HG02763 (cell line): ENCODE measurements at regions not wholly inside any gene's neighbourhood (a gene's known extent, or its start where the extent isn't known, plus 50 kb on each side); places are given as distances from the start of the nearest gene placed in this dataset.

Experiments
- ATAC-seq: cut with Tn5 transposase; IDR thresholded peaks from one replicate; pipeline ENCODE4 v1.9.1; 2021; ENCODE audit warnings: mild to moderate bottlenecking, moderate library complexity; ENCODE audit not compliant: unreplicated experiment

DNA sequence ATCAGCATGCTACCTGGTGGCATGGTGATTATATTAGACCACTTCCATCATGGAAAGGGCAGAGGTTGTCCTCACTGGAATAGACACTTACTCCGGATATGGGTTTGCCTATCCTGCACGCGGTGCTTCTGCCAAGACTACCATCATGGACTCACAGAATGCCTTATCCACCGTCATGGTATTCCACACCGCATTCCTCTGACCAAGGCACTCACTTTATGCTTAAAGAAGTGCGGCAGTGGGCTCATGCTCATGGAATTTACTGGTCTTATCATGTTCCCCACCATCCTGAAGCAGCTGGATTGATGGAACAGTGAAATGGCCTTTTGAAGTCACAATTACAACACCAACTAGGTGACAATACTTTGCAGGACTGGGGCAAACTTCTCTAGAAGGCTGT is 109.2 kb upstream of the DRD2 start:
- ATAC-seq: no peak

DNA sequence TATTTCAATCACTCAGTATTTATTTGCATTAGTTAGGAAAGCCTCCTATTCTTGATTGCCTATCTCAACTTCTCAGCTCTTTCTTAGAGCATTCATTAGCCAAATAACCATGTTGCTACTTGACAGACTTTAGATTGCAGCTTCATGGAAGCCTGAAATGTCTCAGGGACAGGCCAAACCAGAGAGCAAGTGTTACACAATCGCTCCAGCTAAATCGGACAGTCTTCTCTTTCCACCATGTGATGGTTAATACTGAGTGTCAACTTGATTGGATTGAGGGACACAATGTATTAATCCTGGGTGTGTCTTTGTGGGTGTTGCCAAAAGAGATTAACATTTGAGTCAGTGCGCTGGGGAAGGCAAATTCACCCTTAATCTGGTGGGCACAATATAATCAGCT is 106.5 kb upstream of the DRD2 start:
- no peak for ATAC-seq

DNA sequence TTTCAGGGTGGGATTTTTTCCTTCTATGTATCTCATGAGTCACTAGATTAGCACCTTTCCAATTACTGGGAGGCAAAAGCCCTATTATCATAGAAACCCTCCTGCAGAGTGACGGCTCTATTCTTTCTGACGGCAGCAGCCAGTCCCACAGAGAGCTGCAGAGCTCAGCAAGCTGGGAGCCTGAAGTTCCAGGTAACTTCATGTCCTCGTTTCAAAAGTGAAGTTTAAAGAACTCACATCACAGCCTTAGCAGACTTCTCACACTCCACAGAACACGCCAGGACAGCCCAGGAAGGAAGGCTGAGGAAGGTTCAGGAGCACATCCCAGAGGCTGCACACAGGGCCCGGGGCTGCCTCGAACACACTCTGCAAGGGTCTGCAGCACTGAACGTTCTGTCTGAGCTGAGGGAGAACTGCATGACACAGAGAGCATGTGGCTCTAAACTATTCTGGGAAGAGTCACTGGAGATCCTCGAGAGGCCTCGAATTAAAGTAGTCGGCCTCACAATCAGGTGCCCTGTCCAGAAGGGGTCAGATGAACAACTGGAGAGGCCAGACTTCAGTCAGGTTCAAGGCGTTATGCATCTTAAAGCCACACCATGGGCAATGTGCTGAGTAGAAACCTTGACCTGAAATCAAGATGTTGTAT is 104.2 kb upstream of the DRD2 start:
- no peak for ATAC-seq

- ATAC-seq: no peak
Observed at GRCh38 chr11:113578715-113579250, 103.6 kb upstream of the DRD2 start.

- ATAC-seq: no peak
Observed at GRCh38 chr11:113578033-113578380, 102.8 kb upstream of the DRD2 start.

DNA sequence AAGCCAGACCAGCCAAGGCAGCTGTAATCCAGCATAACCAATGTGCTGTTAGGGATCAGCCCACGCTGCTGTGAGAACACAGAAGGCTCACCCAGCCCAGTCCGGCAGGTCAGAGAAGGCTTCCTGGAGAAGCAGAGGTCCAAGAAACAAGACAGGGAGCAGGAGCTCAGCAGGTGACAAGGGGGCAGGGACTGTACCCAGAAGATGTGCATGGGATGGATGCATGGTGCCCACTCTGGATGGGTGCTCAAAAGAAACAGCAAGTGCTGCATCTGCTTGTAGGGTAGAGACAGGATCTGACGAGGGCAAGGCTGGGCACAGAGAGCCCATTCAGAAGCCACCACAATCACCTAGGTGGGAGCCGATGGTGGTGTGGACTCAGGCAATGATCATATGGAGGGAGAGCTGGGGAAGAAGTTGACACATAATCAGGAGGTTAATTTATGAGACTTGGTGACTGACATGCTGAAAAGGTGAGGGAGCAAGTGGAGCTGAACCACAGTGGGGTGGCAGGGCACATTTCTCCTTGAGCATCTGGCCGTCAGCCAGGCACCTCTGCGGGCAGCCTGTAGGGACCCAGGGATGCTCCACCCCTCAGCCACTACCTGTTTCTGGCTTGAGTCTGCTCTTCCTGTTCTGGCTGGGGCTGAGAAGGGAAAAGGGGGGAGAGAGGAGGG is 102.3 kb upstream of the DRD2 start:
- ATAC-seq: no peak

DNA sequence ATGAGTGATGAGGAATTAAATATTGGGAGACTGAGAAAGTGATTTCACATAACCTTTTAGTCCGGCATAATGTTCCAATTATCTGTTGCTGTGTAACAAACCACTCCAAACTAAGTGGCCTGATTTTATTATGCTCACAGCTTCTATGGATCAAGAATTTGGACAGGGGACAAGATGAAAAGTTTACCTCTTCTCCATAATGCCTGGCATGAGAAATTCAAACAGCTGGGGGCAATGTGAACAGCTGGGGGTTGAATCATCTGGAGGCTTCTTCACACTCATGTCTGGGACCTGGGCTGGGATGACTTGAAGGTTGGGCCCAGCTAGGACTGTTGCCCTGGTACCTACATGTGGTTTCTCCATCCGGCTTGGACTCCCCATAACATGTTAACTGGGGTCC is 99.4 kb upstream of the DRD2 start:
- no peak for ATAC-seq

DNA sequence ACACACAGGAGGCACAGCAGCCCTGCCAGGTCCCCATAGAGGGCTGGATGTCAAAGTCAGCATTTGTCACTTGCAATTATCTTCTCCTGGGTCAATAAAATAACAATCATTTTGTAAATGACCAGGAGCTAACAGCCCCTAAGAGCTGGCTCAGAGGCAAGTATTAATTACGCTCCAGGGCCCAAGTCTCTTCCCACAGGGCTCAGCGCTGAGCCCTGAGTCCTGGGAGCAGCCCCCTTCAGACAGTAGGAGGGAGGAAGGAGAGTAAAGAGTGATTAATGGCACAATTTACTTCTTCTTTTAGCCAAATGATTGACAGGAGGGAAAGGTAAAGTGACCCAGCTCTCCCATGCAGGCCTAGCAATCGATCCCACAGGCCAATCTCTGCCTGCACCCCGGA is 99.0 kb upstream of the DRD2 start:
- ATAC-seq: no peak

GRCh38 chr11:113572136-113572735 is 97.0 kb upstream of the DRD2 start:
- ATAC-seq: no peak

DNA sequence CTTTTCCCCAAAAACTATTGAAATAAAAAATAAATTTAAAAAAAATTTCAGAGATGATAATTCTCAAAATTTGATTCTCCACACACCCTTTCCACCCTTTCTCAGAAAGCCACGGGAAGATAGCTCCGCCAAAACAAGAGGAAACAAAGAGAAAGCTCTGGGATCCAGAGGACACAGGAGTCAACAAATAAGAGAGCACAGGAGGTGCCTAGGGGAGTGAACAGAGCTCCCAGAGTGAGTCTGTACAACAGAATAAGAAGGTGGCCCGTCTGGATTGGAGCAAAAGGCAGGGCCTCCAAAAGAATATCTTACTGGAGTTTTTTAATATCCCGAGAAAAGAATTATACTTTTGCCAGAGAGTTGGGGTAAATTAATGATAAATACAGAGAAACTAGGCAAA is 96.3 kb upstream of the DRD2 start:
- ATAC-seq: no peak

GRCh38 chr11:113570906-113571305 is 95.7 kb upstream of the DRD2 start:
- ATAC-seq: no peak

DNA sequence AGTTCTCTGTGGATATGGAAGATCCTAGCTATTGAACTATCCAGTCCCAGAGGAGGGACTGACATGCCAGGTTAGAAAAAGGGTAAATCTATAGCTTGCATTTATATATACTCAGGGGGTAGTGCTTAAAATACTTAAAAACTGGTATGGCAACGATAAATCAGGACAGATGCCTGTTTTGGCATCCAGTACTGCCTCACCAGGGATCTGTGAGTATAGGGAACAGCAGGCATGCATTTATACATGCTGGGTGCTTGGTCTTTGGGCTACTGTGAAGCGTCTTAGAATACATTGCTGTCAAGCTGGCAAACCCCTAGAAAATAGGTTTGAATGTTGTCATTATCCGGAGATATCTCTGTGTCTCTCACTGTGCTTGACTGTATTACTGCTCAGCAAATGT is 94.2 kb upstream of the DRD2 start:
- no peak for ATAC-seq

- no peak for ATAC-seq
Observed at GRCh38 chr11:113568566-113568965, 93.4 kb upstream of the DRD2 start.

DNA sequence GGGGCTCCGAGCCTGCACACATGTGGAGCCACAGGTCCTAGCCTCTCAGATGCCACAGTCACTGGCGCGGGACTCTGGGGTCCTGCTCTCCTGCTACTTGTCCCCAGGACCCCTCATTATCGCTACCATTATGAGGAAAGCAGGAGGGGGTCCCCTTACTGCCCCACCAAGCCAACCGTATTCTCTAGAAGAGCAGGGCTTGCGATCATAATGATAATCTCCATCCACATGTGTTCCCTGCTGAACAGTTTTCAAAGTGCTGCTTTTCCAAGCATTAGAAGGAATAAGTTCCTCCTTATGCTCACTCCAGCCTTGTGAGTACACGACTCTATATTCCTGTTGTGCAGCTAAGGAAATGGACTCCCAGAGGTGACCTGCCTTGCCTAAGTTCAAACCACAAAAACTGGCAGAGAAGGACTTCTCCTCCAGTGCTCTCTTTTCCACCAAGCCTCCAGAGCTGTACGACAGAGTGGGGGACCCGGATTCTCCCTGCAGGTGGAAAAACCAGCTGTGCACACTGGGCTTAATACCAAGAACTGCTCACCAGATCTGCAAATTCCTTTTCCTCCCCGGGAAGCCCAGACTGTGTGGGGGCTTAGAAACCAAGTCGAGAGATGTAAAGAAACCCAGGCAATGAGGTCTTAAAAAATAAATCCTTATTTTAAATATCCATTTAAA is 92.8 kb upstream of the DRD2 start:
- ATAC-seq: no peak

DNA sequence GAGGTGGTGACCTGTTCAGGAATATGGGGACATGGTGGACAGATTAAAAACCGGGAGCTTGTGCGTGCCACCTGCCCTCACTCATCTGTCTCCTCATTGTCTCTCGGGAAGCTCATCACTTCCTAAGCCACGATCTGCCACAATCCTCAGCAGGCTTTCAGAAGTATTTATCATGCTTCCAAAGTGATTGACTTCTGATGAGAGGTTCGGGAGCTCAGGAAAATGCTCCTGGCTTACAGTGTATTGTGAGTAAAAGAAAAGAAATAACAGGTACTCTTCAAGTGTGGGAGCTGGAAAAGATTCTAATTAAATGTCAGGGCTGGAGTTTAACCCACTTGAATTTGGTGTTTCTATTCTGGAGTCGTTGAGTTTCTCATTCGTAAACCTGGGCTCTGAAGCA is 91.9 kb upstream of the DRD2 start:
- no peak for ATAC-seq

GRCh38 chr11:113564527-113565130 is 89.4 kb upstream of the DRD2 start:
- no peak for ATAC-seq

- no peak for ATAC-seq
Observed at GRCh38 chr11:113563766-113564526, 88.7 kb upstream of the DRD2 start.

GRCh38 chr11:113562981-113563461 is 87.8 kb upstream of the DRD2 start:
- no peak for ATAC-seq

GRCh38 chr11:113562576-113562975 is 87.4 kb upstream of the DRD2 start:
- no peak for ATAC-seq

DNA sequence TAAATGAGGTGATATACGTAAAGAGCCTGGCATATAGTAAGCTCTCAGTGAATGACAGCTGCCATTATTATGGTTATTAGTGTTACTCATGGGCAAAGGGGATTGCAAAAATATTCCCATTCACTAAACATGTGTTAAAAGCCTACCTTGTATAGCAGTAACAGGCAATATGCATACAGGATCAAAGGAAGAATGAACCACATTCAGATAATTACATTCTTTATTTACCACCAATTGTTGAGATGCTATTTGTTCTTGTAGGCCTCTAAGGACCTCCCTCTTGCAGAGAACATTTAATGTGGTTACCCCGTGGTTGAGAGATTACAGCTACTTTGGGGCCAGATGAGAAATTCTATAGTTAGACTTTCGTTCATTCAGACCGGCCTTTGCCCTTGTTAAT is 82.7 kb upstream of the DRD2 start:
- no peak for ATAC-seq

DNA sequence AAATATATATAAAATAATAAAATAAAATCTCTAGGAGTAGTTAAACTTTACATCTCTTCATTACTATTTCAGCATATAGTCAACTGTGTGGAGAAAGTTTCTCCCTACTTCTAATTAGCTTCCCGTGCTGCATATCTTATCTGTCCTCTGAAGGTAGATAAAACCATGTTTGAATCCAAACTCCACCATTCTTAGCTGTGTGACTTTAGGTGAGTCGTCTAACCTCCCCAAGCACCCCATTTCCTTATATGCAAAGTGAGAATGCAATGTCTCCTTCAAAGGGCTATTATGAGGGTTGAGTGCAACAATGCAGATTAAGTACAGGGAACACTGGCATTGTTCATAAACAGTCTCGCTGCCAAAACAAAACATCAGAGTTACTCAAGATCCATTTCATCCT is 80.8 kb upstream of the DRD2 start:
- ATAC-seq: no peak
